GM12891 (cell line): ENCODE measurements at regions not wholly inside any gene's neighbourhood (a gene's known extent, or its start where the extent isn't known, plus 50 kb on each side); places are given as distances from the start of the nearest gene placed in this dataset.

Experiments
- PAX5 ChIP-seq: IDR thresholded peaks from 2 replicates; pipeline ENCODE4 v1.6.1; 2011; ENCODE audit warnings: low read length, moderate library complexity, mild to moderate bottlenecking; ENCODE audit not compliant: insufficient read depth, severe bottlenecking
- POLR2A ChIP-seq: IDR thresholded peaks from 2 replicates; pipeline ENCODE4 v1.6.1; 2011; ENCODE audit warnings: low read depth, low read length, control low read depth
- POLR2AphosphoS5 ChIP-seq: IDR thresholded peaks from 2 replicates; pipeline ENCODE4 v1.6.1; 2011; ENCODE audit warnings: low read depth, low read length, control low read depth
- TAF1 ChIP-seq: IDR thresholded peaks from 2 replicates; pipeline ENCODE4 v1.6.1; 2011; ENCODE audit warnings: low read depth, low read length, control low read depth

DNA sequence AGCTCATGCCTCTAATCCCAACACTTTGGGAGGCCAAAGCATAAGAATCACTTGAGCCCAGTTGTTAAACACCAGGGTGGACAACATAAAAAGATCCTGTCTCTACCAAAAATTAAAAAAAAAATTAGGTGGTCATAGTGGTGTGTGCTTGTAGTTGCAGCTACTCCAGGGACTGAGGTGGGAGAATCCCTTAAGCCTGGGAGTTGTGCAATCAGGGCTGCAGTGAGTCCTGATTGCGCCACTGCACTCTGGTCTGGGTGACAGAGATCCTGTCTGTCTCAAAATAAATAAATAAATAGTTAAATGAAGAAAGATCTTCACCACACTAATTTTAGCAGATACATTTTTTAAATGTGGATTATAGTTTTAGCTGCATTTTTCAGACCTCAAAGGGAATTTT lies 433.2 kb downstream of the MAT2B start:
- no peak for TF ChIP-seq TAF1
- no peak for TF ChIP-seq POLR2A
- TF ChIP-seq PAX5: no peak
- TF ChIP-seq POLR2AphosphoS5: no peak
